ENCODE measurements at regions not wholly inside any gene's neighbourhood (a gene's known extent, or its start where the extent isn't known, plus 50 kb on each side); places are given as distances from the start of the nearest gene placed in this dataset.

GRCh38 chr4:115292320-115293092 lies 179.1 kb upstream of the NDST4 start:
- in situ Hi-C loops (cut with MboI) = no loop called here

GRCh38 chr4:115287426-115287825 lies 174.0 kb upstream of the NDST4 start:
- TF ChIP-seq EZH2 (IDR thresholded peaks at IDR 0.05; ENCODE audit: insufficient read depth, poor library complexity, severe bottlenecking) (no peak), EZH2phosphoT487 (IDR thresholded peaks at IDR 0.05; ENCODE audit: insufficient read depth, low read depth) (no peak)
- H3K4me2 ChIP-seq (ENCODE audit: unreplicated experiment) = no peak overlapping the region
- no peaks in the 10 kb centered on the region for H3K36me3 ChIP-seq (ENCODE audit: low read depth)
- H3K9me2 ChIP-seq (ENCODE audit: insufficient read depth) = no peaks in the 10 kb centered on the region
- no peak overlapping the region for H3K4me3 ChIP-seq
- no peaks in the 10 kb centered on the region for H3K79me2 ChIP-seq (ENCODE audit: insufficient read depth)
- no peaks in the 10 kb centered on the region for H3K4me1 ChIP-seq (ENCODE audit: insufficient read depth)
- 0% methylated on average over 1 of the region's 1 CpG for WGBS, 2 experiments (ENCODE audit: low coverage in 1 of 2, low lambda C conversion rate in 2 of 2, missing lambda C conversion rate in 2 of 2)
- no peaks in the 10 kb centered on the region for H3F3A ChIP-seq (ENCODE audit: insufficient read depth)
- H3K9me3 ChIP-seq (ENCODE audit: low read depth) = no peaks in the 10 kb centered on the region
- H3K27me3 ChIP-seq (replicated peaks; ENCODE audit: insufficient read depth) = no peaks in the 10 kb centered on the region
- no peak overlapping the region for H3K9ac ChIP-seq
- in situ Hi-C loops (cut with MboI) = no loop called here
- DNase-seq = no peak
- H4K20me1 ChIP-seq (ENCODE audit: insufficient read depth) = no peaks in the 10 kb centered on the region
- H2AFZ ChIP-seq = no peak overlapping the region
- no peak overlapping the region for H3K27ac ChIP-seq

More at GRCh38 chr4:115292320-115293092, 179.1 kb upstream of the NDST4 start:
- H3K79me2 ChIP-seq (ENCODE audit: insufficient read depth) = no peaks in the 10 kb centered on the region
- no peak overlapping the region for H3K9ac ChIP-seq
- no peak overlapping the region for H3K4me2 ChIP-seq (ENCODE audit: unreplicated experiment)
- TF ChIP-seq EZH2phosphoT487 (IDR thresholded peaks at IDR 0.05; ENCODE audit: insufficient read depth, low read depth) (no peak), EZH2 (IDR thresholded peaks at IDR 0.05; ENCODE audit: insufficient read depth, poor library complexity, severe bottlenecking) (no peak)
- DNase-seq = no peak
- no peaks in the 10 kb centered on the region for H3K36me3 ChIP-seq (ENCODE audit: low read depth)
- no peak overlapping the region for H2AFZ ChIP-seq
- no peaks in the 10 kb centered on the region for H3K27me3 ChIP-seq (replicated peaks; ENCODE audit: insufficient read depth)
- no peak overlapping the region for H3K4me3 ChIP-seq
- H3K4me1 ChIP-seq (ENCODE audit: insufficient read depth) = no peaks in the 10 kb centered on the region
- no peaks in the 10 kb centered on the region for H3K9me3 ChIP-seq (ENCODE audit: low read depth)
- 51% methylated on average over 2 of the region's 2 CpGs for WGBS, 2 experiments (ENCODE audit: low coverage in 1 of 2, low lambda C conversion rate in 2 of 2, missing lambda C conversion rate in 2 of 2)
- no peaks in the 10 kb centered on the region for H4K20me1 ChIP-seq (ENCODE audit: insufficient read depth)
- no peak overlapping the region for H3K27ac ChIP-seq
- H3F3A ChIP-seq (ENCODE audit: insufficient read depth) = no peaks in the 10 kb centered on the region
- no peaks in the 10 kb centered on the region for H3K9me2 ChIP-seq (ENCODE audit: insufficient read depth)

GRCh38 chr4:115279330-115279729 lies 165.9 kb upstream of the NDST4 start:
- no peaks in the 10 kb centered on the region for H3K9me3 ChIP-seq (ENCODE audit: low read depth)
- H3K9me2 ChIP-seq (ENCODE audit: insufficient read depth) = no peaks in the 10 kb centered on the region
- no peaks in the 10 kb centered on the region for H3K79me2 ChIP-seq (ENCODE audit: insufficient read depth)
- TF ChIP-seq EZH2 (IDR thresholded peaks at IDR 0.05; ENCODE audit: insufficient read depth, poor library complexity, severe bottlenecking) (no peak), EZH2phosphoT487 (IDR thresholded peaks at IDR 0.05; ENCODE audit: insufficient read depth, low read depth) (no peak)
- H3K4me3 ChIP-seq = no peak overlapping the region
- in situ Hi-C loops (cut with MboI) = no loop called here
- H2AFZ ChIP-seq = no peak overlapping the region; the same call in 1 of the 2 replicates
- H4K20me1 ChIP-seq (ENCODE audit: insufficient read depth) = no peaks in the 10 kb centered on the region
- H3K4me1 ChIP-seq (ENCODE audit: insufficient read depth) = no peaks in the 10 kb centered on the region
- H3K27me3 ChIP-seq (replicated peaks; ENCODE audit: insufficient read depth) = no peaks in the 10 kb centered on the region
- 46 to 55% methylated on average over 2 of the region's 2 CpGs for WGBS, 2 experiments (ENCODE audit: low coverage in 1 of 2, low lambda C conversion rate in 2 of 2, missing lambda C conversion rate in 2 of 2)
- no peaks in the 10 kb centered on the region for H3K36me3 ChIP-seq (ENCODE audit: low read depth)
- H3K9ac ChIP-seq = no peak overlapping the region
- H3K27ac ChIP-seq = no peak overlapping the region
- no peaks in the 10 kb centered on the region for H3F3A ChIP-seq (ENCODE audit: insufficient read depth)
- DNase-seq = no peak
- H3K4me2 ChIP-seq (ENCODE audit: unreplicated experiment) = no peak overlapping the region

GRCh38 chr4:115278830-115279229 lies 165.4 kb upstream of the NDST4 start:
- Histone ChIP-seq H3K9ac (no peak overlapping the region), H2AFZ (no peak overlapping the region), H3K4me3 (no peak overlapping the region), H3K27ac (no peak overlapping the region), H3K4me2 (ENCODE audit: unreplicated experiment) (no peak overlapping the region), H3K79me2 (ENCODE audit: insufficient read depth) (no peaks in the 10 kb centered on the region), H4K20me1 (ENCODE audit: insufficient read depth) (no peaks in the 10 kb centered on the region), H3K36me3 (ENCODE audit: low read depth) (no peaks in the 10 kb centered on the region), H3K4me1 (ENCODE audit: insufficient read depth) (no peaks in the 10 kb centered on the region), H3F3A (ENCODE audit: insufficient read depth) (no peaks in the 10 kb centered on the region), H3K27me3 (replicated peaks; ENCODE audit: insufficient read depth) (no peaks in the 10 kb centered on the region), H3K9me2 (ENCODE audit: insufficient read depth) (no peaks in the 10 kb centered on the region), H3K9me3 (ENCODE audit: low read depth) (no peaks in the 10 kb centered on the region)
- WGBS, 2 experiments (ENCODE audit: low coverage in 1 of 2, low lambda C conversion rate in 2 of 2, missing lambda C conversion rate in 2 of 2) = 75 to 87% methylated on average over 1 of the region's 1 CpG
- TF ChIP-seq EZH2 (IDR thresholded peaks at IDR 0.05; ENCODE audit: insufficient read depth, poor library complexity, severe bottlenecking) = no peak
- no peak for TF ChIP-seq EZH2phosphoT487 (IDR thresholded peaks at IDR 0.05; ENCODE audit: insufficient read depth, low read depth)
- in situ Hi-C loops (cut with MboI) = no loop called here
- no peak for DNase-seq

All from GM23248 (cell line).